ENCODE measurements at regions not wholly inside any gene's neighbourhood (a gene's known extent, or its start where the extent isn't known, plus 50 kb on each side); places are given as distances from the start of the nearest gene placed in this dataset.

- no peak for DNase-seq (ENCODE audit: low read depth in 4 of 4, low spot score in 2 of 4)
Observed at GRCh38 chr6:167643223-167643622, 183.5 kb upstream of the AFDN start.

DNA sequence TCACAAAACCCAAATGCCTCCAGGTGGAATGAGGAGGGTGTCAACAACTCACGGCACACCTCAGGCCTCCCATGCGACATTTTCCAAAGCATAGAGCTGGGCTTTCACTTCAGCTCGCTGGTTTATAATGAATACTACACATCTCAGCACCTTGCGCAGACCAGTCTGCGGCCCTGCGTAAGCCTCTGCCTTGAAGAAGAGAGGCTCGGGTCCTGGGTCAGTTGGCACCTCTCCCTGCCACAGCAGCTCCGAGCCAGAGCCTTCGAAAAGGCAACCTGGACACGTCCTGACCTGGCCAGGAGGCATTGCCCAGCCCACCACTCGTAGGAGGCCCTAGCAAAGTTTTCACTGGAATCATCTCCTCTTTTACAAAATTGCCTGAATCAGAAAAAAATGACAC lies 183.0 kb upstream of the AFDN start:
- DNase-seq (ENCODE audit: low read depth in 4 of 4, low spot score in 2 of 4) = no peak

GRCh38 chr6:167644412-167645132 lies 182.1 kb upstream of the AFDN start:
- DNase-seq (ENCODE audit: low read depth in 4 of 4, low spot score in 2 of 4) = no peak

GRCh38 chr6:167645368-167645767 lies 181.3 kb upstream of the AFDN start:
- DNase-seq (ENCODE audit: low read depth in 4 of 4, low spot score in 2 of 4) = no peak

DNA sequence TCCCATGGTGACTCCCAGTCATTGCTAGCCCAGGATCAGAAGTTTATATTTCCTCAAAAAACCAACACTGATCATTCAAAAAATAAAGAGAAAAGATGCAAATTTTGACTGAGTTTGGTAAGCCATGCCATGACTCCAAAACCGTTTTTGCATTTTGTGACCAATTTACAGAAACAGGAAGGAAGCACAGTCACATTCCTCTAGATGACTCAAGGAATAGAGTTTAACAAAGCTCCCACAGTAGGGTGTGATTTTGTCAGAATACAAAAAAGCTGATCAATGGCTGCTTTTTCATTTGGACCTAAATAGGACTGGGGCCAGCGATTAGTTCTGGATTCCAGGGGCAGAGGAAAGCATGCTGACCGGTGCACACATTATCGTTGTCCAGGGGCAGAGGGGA lies 179.4 kb upstream of the AFDN start:
- DNase-seq (ENCODE audit: low read depth in 4 of 4, low spot score in 2 of 4) = no peak

DNA sequence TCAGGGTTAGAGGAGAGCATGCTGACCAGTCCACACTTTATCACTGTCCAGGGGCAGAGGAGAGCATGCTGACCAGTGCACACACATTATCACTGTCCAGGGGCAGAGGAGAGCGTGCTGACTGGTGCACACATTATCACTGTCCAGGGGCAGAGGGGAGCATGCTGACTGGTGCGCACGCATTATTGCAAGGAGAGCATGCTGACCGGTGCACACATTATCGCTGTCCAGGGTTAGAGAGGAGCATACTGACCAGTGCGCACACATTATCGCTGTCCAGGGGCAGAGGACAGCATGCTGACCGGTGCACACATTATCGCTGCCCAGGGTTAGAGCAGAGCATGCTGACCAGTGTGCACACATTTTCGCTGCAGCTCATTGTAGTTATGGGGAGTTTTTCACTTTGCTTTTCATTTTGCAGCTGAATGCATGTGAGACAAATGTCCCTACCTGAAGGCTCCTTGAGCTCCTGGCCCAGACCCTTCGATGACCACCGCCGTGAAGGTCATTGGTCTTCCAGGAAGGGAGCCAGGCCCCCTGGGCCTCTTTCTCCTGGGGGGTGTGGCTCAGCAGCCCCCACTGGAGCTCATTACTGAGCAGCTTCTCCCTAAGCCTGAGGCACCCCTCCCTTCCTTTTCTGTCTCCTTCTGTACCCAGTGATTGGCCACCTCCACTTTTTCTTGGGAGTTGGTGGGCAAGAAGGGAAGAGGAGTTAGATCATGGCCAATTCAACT lies 178.8 kb upstream of the AFDN start:
- no peak for DNase-seq (ENCODE audit: low read depth in 4 of 4, low spot score in 2 of 4)

DNA sequence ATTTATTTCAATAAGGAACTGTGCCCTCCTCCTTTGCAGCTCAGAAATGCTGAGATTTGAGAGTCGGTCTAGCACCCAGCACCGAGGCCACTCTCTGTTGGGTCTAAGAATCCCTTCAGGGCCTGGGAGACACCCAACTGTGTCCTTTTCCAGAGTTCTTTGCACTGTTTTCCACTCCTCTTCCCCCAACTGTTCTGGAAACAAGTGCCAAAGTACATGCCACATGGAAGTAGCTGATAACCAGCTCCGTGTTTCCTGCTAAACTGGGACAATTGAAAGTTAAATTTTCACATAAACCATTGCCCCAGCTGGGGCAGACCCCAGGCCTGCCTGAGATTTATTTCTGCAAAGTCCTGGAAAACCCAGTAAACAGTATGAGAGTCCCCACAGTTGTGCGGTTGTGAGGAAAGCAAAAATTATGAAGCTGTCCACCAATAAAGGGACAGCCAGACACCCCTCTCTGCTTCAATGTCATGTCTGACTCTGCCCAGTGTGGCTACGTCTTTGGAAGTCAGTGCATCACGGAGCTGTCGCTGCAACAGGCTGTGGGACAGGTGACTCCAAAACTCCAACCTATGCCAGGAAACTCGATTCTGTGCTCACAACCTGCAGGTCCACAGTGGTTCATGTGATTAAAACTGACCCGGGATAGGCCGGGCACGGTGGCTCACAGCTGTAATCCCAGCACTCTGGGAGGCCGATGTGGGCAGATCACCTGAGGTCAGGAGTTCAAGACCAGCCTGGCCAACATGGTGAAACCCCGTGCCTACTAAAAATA lies 178.0 kb upstream of the AFDN start:
- DNase-seq (ENCODE audit: low read depth in 4 of 4, low spot score in 2 of 4) = no peak

GRCh38 chr6:167649476-167649875 lies 177.2 kb upstream of the AFDN start:
- no peak for DNase-seq (ENCODE audit: low read depth in 4 of 4, low spot score in 2 of 4)

GRCh38 chr6:167650730-167651317 lies 175.9 kb upstream of the AFDN start:
- no peak for DNase-seq (ENCODE audit: low read depth in 4 of 4, low spot score in 2 of 4)

DNA sequence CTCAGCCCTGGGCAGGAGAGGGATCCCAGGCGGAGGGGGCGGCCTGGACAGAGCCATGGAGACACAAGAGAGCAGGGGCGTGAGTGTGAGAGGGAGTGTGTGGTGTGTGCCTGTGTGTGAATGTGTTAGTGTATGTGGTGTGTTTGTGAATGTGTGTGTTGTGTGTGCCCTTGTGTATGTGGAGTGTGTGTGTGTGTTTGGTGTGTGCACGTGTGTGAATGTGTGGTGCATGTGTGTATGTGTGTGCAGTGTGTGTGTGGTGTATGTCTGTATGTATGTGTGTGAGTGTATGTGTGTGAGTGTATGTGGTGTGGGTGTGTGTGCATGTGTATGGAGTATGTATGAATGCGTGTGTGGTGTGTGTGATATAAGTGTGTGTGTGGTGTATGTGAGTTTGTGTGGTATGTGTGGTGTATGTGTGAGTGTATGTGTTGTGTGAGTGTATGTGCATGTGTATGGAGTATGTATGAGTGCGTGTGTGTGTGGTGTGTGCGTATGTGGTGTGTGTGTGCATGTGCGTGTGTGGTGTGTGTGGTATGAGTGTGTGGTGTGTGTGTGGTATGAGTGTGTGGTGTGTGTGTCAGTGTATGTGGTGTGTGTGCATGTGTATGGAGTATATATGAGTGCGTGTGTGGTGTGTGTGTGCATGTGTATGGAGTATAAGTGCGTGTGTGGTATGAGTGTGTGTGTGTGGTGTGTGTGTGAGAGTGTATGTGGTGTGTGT lies 175.2 kb upstream of the AFDN start:
- DNase-seq (ENCODE audit: low read depth in 4 of 4, low spot score in 2 of 4) = no peak

DNA sequence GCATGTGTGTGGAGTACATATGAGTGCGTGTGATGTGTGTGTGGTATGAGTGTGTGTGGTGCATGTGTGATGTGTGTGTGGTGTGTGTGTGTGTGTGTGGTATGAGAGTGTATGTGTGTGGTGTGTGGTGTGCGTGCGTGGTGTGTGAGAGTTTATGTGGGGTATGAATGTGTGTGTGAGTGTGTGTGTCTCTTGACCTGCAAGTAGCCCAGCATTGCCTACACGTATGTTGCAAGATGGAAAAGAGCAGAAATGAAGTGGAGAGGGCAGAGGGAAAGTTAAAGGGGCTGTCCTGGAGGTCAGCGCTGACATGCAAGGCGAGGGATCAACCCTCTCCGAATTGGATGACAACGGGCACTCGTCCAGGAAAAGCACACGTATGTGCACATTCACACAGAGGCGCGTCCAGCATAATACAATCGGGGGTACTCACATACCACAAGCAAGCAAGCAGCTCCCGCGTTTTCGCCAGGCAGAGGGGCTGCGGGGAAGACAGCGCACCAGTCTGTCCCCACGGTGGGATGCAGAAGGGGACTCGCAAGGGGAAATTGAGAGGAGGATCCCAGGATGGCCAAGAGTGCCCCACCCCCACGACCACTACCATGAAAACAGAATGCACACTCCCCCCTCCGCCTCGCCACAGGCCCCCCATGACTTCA lies 174.5 kb upstream of the AFDN start:
- no peak for DNase-seq (ENCODE audit: low read depth in 4 of 4, low spot score in 2 of 4)

DNA sequence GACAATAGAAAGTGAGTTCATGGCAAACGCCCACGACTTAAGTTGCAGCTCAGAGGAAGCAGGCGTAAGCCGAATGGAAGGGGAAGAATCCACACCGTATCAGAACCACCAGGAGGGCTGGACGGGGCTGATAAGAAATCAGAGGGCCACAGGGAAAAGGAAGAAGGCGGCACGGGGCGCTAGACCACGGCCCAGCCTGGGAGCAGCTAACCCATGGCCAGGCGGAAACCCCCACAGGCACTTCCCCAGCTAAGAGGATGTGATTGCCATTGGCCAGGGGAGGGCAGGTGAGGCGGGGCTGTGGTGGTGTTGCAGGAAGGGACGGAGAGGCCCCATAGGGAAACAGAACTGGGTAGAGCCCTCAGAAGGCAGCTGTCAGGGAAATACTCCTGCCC lies 174.0 kb upstream of the AFDN start:
- DNase-seq (ENCODE audit: low read depth in 4 of 4, low spot score in 2 of 4) = no peak

DNA sequence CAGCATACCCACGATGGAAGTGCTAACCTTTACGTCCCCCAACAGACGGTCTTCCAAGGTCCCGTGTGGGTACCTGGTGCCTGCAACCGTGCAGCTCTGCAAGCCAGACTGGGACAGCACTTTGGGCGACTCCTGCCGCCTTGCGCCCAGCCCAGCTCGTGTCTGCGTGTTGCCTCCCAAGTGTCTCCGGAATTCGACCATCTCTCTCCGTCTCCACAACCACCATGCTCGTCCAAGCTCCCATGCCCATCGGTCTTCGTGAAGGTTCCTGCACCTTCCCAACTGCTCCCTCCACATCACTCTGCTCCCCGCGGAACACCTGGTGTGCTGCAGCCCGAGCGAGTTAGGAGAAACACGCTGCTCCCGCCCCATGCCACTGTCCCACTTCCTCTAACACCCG lies 173.2 kb upstream of the AFDN start:
- DNase-seq (ENCODE audit: low read depth in 4 of 4, low spot score in 2 of 4) = no peak

DNA sequence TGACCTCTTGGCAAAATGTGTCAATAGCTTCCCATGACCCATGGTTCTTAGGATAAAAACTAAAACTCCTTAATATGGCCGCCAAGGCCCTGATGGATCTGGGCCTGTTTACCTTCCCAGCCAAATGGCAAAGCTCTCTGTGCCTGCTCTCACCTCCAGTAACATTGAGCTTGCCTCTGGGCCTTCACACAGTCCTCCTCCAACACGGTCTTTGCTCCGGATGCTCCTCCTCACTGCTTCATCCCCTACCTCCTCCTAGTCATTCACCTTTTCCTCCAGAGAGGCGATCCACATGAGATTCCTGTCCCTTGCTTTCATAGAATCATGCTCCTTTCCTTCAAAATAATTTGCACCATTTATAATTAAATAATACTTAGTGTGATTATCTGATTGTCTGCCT lies 172.3 kb upstream of the AFDN start:
- no peak for DNase-seq (ENCODE audit: low read depth in 4 of 4, low spot score in 2 of 4)

DNA sequence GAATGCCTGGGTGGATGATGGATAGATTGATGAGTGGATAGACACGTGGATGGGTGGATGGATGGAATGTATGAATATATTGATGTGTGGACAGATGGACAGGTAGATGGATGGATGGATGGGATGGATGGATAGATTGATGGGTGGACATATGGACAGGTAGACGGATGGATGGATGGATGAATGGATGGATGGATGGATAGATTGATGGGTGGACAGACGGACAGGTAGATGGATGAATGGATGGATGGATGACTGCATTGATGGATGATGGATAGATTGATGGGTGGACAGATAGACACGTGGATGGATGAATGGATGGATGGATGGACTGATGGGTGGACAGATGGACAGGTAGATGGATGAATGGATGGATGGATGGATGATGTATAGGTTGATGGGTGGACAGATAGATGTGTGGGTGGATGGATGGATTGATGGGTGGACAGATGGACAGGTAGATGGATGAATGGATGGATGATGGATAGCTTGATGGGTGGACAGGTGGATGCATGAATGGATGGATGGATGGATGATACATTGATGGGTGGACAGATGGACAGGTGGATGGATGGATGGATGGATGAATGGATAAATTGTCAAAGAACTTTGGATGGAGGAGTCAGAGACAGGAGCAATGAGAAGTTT lies 171.4 kb upstream of the AFDN start:
- DNase-seq (ENCODE audit: low read depth in 4 of 4, low spot score in 2 of 4) = no peak

DNA sequence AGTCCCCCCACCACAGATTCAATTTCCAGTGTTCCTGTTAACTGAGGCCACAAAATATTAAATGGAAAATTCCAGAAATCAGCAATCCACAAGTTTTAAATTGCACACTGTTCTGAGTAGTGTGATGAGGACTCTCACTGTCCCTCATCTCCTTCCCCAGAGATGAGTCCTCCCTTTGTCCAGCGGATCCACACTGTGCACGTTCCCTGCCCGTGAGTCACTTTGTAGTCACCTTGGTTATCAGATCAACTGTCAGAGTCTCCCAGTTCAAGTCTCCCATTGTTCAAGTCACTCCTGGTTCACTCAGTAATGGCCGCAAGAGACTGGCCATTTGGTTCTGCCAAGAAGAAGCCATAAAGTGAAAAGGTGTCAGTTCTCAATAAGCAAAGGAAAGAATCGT lies 168.6 kb upstream of the AFDN start:
- DNase-seq (ENCODE audit: low read depth in 4 of 4, low spot score in 2 of 4) = no peak

GRCh38 chr6:167659046-167659445 lies 167.7 kb upstream of the AFDN start:
- DNase-seq (ENCODE audit: low read depth in 4 of 4, low spot score in 2 of 4) = no peak

DNA sequence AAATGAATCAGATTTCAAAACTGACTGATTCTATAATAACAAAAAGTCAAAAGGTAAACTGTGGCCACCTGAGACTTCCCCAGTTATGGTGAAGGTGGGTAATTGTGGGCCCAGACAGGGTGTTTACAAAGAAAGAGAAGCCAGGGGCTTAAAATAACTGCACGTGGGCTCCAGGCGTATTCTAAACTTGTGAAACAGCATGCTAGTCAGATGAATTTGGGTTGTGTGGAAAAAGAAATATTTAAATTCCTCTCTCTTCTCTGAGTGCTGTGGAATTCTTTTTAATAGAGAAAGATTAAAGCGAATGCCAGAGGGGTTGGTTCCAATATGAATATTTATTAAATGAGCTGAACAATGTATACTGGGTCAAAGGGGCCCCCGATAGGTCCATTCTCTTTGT lies 166.3 kb upstream of the AFDN start:
- no peak for DNase-seq (ENCODE audit: low read depth in 4 of 4, low spot score in 2 of 4)

- DNase-seq (ENCODE audit: low read depth in 4 of 4, low spot score in 2 of 4) = no peak
Observed at GRCh38 chr6:167660944-167661551, 165.7 kb upstream of the AFDN start.
